H1 (cell line): ENCODE measurements at regions not wholly inside any gene's neighbourhood (a gene's known extent, or its start where the extent isn't known, plus 50 kb on each side); places are given as distances from the start of the nearest gene placed in this dataset.
"Not testable (repeated sequence)": the region's sequence is repeated elsewhere in the genome, so short reads cannot be mapped to it uniquely, and the experiment has no call there.

ENCODE experiments used
- CEBPB ChIP-seq: IDR thresholded peaks from 2 replicates; pipeline ENCODE4 v1.6.1; 2012; ENCODE audit warnings: low read depth, low read length
- CTCF ChIP-seq, 3 experiments: IDR thresholded peaks; 1 replicate in 2 of 3; 2 replicates in 1 of 3; pipeline versions ENCODE4 v1.5.1 to v1.6.1; 2011; ENCODE audit warnings: low read length in 3 of 3, mild to moderate bottlenecking in 3 of 3, inconsistent platforms in 2 of 3, low read depth in 1 of 3, moderate library complexity in 1 of 3; ENCODE audit not compliant: insufficient read depth in 1 of 3; ENCODE audit errors: control extremely low read depth in 1 of 3
- EP300 ChIP-seq, 2 experiments: IDR thresholded peaks; 1 replicate in 1 of 2; 2 replicates in 1 of 2; pipeline ENCODE4 v1.6.1; 2011 to 2012; ENCODE audit warnings: low read depth in 2 of 2, low read length in 2 of 2, mild to moderate bottlenecking in 2 of 2, borderline replicate concordance in 1 of 2, inconsistent platforms in 1 of 2, moderate library complexity in 1 of 2
- EZH2 ChIP-seq: fragments of 200-600 bp; sonication (generic); IDR thresholded peaks from 2 replicates; pipeline ENCODE4 v1.7.1; 2012; ENCODE audit warnings: low read depth, mild to moderate bottlenecking, moderate library complexity, low read length, inconsistent platforms; ENCODE audit not compliant: severe bottlenecking
- JUN ChIP-seq: IDR thresholded peaks from 2 replicates; pipeline ENCODE4 v1.6.1; 2011; ENCODE audit warnings: low read depth, mild to moderate bottlenecking, improper control_type of control experiment, low read length
- MAFK ChIP-seq: IDR thresholded peaks from 2 replicates; pipeline ENCODE4 v1.6.1; 2012; ENCODE audit warnings: low read depth, mild to moderate bottlenecking, improper control_type of control experiment, low read length
- MAX ChIP-seq: IDR thresholded peaks from 2 replicates; pipeline ENCODE4 v1.6.1; 2012; ENCODE audit warnings: inconsistent platforms
- POLR2A ChIP-seq, 2 experiments: IDR thresholded peaks; 1 replicate in 1 of 2; 2 replicates in 1 of 2; pipeline ENCODE4 v1.6.1; 2011; ENCODE audit warnings: low read depth in 2 of 2, low read length in 2 of 2, mild to moderate bottlenecking in 2 of 2; ENCODE audit errors: control extremely low read depth in 1 of 2
- POLR2AphosphoS5 ChIP-seq: IDR thresholded peaks from 2 replicates; pipeline ENCODE4 v1.6.1; 2011; ENCODE audit warnings: low read depth, low read length
- RFX5 ChIP-seq: IDR thresholded peaks from 2 replicates; pipeline ENCODE4 v1.6.1; 2011; ENCODE audit warnings: low read depth, low read length, improper control_type of control experiment, borderline replicate concordance
- TAF1 ChIP-seq: IDR thresholded peaks from 2 replicates; pipeline ENCODE4 v1.6.1; 2011; ENCODE audit warnings: mild to moderate bottlenecking, low read depth, low read length

- TF ChIP-seq EP300 (IDR thresholded peaks at IDR 0.05; ENCODE audit: borderline replicate concordance in 1 of 2, low read depth in 2 of 2, low read length in 2 of 2); CEBPB; CTCF (IDR thresholded peaks at IDR 0.05; ENCODE audit: control extremely low read depth in 1 of 3, insufficient read depth in 1 of 3, low read depth in 1 of 3, low read length in 3 of 3); JUN; MAFK; POLR2AphosphoS5; POLR2A (IDR thresholded peaks at IDR 0.05; ENCODE audit: control extremely low read depth in 1 of 2, low read depth in 2 of 2, low read length in 2 of 2); MAX; TAF1; EZH2; RFX5: not testable (repeated sequence)
These were observed 66.2 kb upstream of the GPR141 start for GRCh38 chr7:37617406-37617805.
